ENCODE measurements at regions not wholly inside any gene's neighbourhood (a gene's known extent, or its start where the extent isn't known, plus 50 kb on each side); places are given as distances from the start of the nearest gene placed in this dataset.

DNA sequence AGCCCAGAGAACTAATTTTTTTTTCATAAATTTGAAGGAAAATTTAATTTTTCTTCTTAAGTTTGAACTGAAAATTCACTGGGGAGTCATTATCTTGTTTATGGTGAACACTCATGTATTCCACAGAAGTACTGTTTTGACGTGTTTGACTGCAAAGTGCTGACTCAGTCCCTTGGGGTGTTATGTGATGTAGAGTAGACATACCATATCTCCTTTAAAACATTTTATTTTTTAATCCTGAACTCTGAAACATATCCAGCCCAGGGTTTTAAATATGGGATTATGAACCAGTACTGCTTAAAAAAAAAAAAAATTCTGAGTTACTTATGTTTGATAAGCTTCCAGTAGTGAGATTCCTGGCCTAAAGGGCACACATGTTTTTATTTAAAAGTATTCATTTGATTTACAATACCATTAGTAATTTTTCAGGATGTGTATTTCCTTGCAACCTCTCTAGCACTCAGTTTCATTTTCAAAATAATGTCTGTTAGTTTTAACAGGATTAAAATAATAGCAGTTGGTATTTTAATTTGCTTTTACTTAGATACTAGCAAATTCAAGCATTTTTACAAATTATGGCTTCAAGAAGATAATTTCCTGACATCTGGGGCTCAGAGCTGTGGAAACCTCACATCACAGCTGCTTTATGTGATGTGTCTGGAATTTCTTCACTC is 81.7 kb upstream of the PDE10A start:
- DNase-seq: no peak

DNA sequence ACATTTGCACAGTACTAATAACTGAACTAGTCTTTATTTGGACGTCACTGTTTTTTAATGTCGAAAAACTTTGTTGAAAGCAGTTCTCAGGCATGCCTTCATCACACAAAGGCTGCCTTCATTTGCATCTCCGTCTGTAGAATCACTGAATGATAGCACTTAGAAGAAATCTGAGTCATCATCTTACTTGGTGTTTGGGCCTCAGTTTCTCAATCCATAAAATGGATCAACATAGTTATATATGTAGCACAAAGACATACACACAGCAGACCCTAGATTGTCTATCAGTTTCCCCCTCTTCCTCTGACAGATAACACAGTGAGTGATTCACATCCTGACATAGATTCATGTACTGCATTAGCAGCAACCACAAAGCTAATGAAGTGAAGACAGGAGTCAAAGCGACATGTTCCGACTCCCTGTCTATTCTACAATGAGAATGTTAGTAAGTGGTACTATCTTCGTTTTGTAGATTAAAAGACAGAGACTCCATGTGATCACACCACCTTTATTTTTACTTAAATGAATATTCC is 80.4 kb upstream of the PDE10A start:
- DNase-seq: no peak

DNA sequence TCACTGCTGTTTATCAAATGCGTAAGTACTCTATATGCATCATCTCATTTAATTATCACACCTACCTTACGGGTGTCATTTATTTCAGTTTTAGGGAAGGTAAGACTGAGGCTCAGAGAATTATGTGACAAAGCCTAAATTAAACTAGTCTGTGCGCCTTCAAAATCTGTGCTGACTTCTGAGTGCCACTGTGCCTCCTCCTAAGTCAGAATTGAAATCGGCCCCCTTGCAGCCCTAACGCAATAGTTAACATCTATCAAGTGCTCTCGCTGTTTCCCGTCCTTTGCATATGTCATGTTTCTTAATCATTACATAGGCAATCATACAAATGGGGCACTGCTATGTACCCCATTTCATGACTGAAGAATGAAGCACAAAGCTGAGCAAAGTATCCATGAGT is 79.0 kb upstream of the PDE10A start:
- DNase-seq: no peak

DNA sequence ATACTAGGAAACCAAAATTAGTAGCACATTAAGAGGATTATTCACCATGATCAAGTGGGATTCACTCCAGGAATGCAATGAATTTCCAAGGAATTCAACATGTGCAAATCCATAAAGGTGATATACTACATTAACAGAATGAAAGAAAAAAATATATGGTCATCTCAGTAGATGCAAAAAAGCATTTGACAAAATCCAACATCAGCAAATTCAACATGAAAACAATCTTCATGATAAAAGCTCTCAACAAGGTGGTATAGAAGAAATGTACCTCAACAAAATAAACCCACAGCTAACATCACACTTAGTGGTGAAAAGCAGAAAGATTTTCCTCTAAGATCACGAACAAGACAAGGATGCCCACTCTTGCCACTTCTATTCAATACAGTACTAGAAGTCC is 74.4 kb upstream of the PDE10A start:
- no peak for DNase-seq

DNA sequence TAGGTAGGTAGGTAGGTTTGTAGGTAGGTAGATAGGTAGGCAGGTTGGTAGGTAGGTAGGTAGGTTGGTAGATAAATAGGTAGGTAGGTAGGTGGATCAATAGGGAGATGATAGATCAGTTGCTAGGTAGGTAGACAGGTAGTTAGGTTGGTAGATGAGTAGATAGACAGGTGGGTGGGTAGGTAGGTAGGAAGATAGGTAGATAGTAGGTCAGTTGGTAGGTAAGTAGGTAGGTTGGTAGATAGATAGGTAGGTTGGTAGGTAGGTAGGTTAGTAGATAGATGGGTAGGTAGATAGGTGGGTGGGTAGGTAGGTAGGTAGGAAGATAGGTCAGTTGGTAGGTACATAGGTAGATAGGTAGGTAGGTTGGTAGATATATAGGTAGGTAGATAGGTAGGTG is 72.0 kb upstream of the PDE10A start:
- DNase-seq: no peak

DNA sequence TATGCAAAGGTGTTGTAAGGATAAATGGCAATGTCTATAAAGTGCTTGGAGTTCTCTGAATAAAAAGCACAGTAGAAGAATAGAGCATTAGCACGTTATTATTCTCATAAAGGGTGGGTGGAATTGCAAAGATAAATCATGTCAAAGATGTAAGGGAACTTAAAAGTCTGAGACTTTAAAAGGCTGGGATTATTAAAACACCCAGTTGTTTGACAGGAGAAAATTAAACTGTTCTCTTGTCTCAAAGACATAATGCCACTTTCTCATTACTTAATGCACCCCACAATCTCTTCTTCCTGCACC is 70.4 kb upstream of the PDE10A start:
- no peak for DNase-seq

DNA sequence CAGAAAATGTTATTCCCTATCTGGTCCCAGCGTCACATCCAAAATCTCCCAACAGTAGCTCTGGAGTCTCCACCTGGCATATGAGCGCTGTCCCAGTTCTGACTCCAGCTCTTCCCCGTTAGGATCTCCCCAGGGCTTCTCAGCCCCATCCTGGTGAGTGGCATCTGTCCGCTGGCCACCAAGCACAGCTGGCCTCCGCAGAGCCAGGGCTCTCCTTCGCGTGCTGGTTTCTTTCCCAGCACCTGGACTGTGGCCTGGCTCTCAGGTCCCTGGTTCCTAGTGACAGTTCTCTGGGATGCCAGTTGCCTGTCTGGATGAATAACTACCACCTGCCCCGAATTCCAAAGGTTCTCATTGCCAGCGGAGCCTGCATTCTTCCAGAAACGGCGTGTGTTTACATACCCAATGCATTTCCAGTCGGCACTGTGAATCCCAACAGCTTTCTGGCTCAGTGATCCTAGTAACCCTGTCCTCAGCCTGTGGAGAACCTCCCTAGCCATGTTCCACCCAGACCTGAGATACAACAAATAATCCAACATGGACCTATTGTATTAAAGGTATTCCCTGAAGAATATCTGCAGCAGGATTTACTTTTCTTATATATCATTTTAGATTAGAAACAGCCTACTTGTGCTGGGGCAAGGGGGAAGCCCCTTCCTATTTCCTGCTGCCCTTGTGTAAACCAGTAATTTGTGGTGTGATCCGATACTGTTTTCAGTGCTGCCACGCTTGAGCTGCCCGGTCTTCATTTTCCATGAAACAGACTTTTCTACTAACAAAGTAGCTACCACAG is 69.9 kb upstream of the PDE10A start:
- no peak for DNase-seq

DNA sequence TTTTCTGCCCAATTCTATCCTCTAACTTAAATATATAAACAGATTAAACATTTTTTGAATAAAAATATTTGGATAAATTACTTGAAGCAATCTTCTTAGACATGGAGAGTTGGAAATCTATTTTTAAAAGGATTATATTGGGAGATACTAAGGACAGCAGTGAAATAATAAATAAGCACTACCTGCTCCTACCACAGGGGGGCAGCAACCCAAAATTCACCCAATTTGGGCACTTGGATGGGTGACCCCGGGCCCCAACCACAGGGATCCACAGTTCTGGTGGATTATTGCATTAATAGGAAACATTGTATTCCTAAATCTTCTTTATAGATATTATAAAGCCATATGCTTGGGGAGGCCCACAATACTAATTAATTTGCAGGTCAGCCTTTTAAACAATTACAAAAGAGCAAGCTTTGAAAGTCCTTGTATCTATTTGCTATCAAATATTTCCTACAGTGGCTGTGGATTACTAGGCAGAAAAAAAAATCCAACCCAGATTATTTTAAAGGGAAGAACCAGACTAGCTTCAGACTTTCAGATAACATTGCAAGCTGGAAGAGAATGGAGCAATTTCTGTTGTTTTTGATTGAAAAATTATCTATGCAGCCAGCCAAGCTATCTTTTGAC is 66.4 kb upstream of the PDE10A start:
- no peak for DNase-seq

DNA sequence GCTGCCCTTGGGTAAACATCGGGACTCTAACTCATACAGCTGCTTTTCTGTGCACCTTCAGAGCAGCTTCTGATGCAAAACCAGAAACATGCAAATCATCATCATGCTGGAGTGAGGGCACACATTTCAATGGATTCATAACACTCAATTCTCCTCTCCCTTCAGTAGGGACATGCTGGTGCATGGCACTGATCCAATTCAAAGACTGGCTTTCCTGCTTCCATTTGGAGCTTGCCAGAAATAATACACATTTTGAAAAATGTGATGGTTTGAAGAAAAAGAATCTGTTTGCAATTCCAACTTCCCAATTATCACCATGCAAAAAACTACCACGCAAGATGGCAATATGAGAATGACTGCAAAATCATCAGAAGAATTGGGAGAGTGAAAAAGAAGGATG is 65.2 kb upstream of the PDE10A start:
- DNase-seq: peak in 1 of 2 experiments; percentile 22

DNA sequence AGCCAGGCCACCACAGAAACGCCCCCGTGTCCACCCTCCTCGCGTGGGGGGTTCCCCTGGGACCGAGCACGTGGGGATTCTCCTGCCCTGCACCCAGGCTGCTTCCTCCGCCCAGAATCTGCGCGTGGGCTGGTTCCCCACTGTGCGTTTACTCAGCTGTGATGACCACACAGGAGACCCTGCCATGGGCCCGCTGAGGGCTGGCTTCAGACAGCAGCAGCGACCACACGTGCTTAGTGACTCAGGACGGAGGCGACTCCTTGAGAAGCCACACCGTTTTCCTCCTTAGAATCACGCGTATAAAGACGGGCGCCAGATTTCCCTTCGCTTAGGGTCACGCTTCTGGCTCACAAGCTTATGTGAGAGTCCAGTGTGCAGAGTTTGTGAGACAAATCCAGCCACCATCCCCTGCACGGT is 63.9 kb upstream of the PDE10A start:
- DNase-seq: no peak

DNA sequence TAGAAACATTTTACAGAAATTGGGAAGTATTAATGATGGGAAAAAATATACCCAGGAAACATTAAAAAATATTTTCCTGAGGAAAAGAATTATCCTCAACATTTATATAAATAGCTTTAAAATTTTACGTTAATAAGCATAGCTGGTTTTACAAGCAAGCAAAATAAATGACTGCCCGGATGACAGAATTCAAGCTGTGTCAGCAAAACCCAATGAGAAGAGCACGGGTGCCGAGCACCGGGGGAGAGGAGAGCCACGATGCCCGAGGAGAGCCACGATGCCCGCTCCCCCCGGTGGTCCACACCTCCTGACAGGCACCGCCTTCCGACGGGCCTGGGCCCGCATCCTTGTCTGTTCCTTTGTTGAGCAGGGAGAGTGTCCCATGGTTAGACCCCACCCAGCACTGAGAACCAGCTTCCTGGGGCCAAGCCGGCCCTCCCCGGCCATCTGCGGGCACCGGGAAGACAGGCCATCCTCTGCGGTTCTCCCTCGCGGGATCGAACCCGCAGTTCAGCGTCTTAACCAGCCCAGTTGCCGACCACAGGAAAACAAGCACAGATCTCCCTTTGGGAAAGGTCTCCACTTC is 63.3 kb upstream of the PDE10A start:
- DNase-seq: no peak

DNA sequence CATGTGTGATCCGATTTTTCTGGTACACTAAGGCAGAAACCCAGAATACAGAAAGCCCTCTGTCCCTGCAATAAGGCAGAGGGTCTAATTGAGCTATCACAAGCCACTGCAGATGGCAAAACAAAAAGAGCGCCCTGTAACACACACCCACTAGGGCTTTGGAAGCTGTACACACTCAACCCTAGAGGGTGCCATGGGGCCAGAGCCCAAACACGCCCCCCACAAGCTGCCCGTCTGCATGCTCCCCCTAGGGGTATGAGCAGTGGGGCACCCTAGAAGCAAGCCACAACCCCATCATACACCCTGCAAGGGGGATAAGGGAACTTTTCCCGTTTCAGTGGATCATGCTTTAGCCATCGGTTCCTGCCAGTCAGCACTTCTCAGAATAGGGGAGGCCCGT is 62.2 kb upstream of the PDE10A start:
- no peak for DNase-seq

DNA sequence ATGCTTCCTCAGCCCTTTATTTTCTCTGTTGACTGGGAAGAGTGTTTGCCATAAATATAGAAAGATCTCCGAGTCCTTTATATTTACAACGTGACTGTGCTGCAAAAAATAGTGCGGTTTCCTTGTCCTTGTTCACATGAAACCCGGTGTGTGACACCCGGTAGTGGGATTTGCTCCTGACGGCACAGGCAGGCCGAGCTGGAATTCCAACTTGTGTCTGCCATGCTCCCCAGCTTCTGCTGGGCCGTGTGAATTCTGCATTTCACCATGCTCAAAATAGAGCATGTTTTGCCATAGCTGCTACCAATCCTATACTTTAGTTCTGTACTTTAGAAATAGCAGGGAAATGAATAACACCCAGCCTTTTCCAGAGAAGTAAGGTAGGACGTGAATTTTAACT is 60.3 kb upstream of the PDE10A start:
- no peak for DNase-seq

DNA sequence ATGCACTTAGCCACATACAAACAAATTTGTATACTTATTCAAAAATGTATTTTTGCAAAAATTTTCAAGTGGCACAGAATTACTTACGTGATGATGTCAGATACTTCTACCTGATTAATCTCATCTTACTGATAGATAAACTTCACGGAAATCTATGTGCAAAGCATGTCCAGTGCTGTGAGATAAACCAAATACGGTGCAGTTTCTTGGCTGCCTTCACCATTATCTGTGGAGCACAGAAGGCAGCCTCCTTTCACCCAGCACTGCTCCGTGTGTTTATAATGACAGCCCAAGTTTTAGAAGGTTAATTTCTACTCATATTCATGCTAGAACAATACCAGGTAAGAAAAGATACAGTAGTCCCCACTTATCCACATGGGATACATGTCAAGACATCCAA is 59.0 kb upstream of the PDE10A start:
- DNase-seq: no peak

DNA sequence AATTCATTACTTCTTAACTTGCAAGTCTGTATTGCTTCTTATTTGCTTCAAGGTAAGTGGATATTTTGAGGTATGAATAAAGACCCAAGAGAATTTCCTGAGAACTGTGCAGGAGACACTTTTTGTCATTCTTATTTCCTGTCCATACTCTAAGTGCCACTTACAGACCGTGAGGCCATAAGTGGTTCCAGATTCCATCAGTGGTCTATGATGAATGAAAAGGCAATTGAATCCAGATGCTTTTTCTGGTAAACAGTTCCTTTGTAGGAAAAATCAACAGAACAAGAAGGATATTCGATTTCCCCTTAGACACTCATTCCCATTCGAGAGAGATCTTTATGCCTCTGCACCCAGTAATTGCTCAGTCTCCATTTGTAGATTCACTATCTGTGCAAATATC is 58.3 kb upstream of the PDE10A start:
- DNase-seq: no peak

DNA sequence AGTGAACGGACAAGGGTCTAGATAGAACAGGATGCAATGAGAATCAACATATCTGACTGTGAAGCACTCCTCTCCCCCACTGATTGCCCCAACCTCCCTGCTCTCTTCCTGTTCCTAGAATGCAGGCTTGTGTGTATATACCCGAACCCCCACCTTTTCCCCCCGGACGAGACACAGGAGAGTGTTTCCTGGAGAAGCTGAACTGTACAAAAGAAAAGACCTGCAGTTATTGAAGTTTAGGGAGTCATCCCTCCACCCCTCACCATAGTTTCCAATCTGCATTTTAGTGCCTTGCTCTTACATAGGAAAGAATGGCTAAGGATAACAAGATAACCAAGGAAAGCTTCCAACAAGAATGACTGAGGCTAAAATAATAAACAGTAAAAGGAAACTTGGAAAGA is 55.5 kb upstream of the PDE10A start:
- DNase-seq: no peak

DNA sequence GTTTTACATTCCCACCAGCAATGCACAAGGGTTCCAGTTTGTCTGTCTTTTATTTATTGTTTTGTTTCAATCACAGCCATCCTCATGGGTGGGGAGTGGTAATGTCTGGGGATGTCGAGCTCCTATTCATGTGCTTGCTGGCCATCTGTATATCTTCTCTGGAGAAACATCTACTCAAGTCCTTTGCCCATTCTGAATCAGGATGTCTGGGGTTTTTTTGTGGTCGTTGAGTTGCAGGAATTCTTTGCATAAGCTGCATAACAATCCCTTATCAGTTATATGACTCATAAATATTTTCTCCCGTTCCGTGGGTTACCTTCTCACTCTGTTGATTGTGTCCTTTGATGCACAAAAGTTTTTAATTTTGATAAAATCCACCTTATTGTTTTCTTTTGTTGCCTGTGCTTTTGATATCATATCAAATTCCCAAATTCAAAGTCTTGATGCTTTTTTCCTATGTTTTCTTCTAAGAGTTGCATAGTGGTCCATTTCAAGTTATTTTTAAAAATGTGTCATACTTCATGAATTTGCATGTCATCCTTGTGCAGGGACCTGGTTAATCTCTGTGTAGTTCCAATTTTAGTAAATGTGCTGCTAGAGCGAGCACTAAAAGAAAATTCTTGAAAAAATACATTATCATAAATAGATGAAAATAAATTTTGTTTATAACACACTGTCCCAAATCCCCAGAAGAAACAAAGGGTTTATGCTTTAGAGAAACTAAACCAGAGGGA is 54.9 kb upstream of the PDE10A start:
- no peak for DNase-seq

DNA sequence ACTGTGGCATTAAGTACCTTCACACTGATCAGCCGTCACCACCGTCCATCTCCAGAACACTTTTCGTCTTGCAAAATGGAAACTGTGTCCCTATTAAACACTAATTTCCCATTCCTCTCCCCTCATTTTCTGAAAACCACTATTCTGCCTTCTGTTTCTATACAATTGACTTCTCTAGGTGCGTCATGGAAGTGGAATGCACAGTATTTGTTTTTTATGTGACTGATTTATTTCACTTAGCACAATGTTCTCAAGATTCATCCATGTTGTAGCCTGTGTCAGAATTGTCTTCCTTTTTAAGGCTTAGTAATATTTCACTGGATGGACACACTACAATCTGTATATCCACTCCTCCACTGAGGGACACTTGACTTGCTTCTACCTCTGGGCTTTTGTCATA is 53.8 kb upstream of the PDE10A start:
- no peak for DNase-seq

DNA sequence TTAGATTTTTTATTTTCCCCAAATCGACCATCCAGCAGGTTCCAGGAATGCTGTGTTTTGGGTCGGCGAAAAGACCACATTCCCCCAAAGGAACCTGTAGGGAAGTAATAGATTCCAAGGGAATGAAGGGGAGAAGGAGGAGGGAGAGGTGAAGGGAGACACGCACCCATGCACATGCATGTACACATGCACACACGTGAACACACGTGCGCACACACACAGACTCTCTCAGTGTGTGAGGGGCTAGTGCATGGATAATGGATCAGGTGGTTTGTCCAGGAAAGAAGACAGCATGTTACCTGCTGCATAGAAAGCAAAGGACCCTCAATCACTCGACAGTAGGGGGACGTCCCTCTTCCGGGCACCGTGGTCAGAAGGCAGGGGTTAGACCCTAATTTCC is 52.4 kb upstream of the PDE10A start:
- no peak for DNase-seq

DNA sequence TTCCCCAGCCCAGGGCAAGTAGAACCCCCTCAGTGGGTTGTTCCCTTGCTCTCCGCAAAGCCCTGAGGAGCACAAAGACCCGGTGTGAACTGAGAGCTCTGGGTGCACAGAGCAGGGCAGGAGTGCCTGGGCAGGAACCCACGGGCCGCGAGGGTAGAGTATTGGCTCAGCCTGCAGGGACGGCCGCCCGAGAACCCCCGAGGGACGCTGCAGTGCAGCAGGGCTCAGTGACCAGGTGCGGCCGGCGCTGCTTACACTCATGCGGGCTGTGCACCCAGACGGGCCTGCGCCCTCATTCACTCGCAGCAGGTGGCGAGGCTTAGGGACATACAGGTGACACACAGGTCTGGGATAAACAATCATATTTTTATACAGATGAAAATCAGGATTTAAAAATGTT is 51.9 kb upstream of the PDE10A start:
- DNase-seq: no peak

DNA sequence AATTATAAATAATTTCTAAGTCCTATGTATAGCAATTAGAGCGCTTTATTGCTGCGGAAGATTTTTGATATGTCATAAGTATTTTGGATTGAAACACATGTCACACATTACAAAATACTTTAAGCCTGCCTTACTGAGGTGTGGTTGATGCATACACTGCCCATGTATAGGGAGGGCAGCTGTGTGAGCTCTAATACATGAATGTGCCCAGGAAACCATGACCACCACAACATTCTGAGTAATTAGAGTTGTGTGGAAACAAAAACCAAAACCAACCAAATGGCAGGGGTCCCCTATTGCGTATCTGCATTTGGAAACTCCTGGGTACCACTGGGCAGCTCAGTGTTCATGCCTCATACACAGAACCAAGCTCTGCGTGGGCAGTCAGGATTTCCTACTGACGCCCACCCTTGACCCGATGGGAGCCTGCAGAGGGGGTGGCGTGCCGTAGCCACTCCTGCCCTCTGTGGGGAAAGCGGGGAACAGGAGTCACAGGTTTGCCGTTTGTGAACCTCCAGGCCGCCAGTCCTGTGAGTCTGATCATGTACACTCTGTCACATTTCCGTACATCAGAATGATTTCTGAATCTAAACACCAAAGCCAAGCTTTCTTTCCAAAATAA is 50.9 kb upstream of the PDE10A start:
- DNase-seq: no peak

Data from cerebellar nuclear complex (tissue), 1 donor.